ENCODE measurements at regions not wholly inside any gene's neighbourhood (a gene's known extent, or its start where the extent isn't known, plus 50 kb on each side); places are given as distances from the start of the nearest gene placed in this dataset.
"Not testable (repeated sequence)": the region's sequence is repeated elsewhere in the genome, so short reads cannot be mapped to it uniquely, and the experiment has no call there.

DNA sequence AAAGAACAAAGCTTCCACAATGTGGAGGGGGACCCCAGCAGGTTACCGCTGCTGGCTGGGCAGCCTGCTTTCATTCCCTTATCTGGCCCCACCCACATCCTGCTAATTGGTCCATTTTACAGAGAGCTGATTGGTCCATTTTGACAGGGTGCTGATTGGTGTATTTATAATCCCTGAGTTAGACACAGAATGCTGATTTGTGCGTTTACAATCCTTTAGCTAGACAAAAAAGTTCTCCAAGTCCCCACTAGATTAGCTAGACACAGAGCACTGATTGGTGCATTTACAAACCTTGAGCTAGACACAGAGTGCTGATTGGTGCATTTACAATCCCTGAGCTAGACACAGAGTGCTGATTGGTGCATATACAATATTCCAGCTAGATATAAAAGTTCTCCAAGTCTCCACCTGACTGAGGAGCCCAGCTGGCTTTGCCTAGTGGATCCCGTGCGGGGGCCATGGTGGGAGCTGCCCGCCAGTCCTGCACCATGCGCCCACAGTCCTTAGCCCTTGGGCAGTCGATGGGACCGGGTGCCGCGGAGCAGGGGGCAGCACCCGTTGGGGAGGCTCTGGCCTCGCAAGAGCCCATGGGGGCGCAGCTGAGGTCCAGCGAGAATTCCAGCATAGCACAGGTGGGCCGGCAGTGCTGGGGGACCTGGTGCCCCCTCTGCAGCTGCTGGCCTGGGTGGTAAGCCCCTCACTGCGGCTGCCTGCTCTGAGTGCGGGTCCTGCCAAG lies 88.8 kb upstream of the MYLIP start:
- not testable (repeated sequence) for DNase-seq

DNA sequence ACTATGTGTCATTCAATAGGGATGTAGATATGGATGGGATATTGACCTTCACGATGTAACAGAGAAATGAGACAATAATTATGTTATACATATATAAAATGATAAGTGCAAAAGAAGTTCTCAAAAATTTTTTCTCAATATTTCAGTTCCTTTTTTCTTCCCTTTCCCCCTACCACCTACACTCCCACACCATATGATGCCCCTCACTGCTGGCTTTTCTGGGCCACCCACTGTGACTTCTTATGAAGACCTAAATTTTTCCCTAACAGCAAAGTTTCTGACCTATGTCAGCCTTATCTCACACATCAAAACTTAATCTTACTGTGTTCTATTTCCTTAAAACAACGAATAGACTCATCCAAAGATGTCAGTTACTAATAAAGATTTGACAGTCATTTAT lies 89.9 kb upstream of the MYLIP start:
- no peak for DNase-seq

DNA sequence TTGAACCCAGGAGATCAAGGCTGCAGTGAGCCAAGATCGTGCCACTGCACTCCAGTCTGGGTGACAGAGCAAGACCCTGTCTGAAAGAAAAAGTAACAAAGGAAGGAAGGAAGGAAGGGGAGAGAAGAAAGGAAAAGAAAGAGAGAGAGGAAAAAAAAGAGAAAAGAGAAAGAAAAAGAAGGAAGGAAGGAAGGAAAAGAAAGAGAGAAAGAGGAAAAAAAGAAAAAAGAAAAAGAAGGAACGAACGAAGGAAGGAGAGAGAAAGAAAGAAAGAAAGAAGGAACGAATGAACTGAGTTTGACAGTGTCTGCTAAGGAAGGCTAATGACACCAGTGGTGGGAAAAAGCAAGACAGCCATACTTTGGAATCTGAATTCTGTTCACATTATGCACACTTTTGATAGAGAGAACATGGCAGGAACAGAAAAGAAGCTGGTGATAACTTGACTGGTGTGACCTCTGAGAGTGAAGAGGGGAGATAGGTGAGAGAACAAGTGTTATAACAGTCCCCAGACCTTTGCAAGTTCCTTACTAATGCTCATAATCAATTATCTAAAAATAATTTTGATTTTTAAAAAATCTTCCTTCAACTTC lies 93.3 kb upstream of the MYLIP start:
- no peak for DNase-seq

DNA sequence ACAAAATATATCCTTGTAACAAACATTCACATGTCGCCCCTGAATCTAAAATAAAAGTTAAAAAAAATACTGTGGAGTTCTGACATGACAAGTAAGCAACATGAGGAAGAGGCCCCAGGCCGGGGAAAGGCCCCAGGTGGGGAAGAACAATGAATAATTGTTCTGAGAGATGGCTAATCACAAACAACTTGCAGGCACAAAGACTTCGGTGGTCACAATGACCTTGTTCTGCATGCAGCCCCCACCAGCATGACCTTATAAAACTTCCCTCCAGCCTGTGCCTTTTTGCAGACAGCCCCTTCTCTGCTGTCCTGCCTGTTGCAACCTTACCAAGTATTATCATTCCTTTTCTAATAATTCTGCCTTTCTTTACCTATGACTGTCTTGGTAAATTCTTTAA lies 95.7 kb upstream of the MYLIP start:
- no peak for DNase-seq

DNA sequence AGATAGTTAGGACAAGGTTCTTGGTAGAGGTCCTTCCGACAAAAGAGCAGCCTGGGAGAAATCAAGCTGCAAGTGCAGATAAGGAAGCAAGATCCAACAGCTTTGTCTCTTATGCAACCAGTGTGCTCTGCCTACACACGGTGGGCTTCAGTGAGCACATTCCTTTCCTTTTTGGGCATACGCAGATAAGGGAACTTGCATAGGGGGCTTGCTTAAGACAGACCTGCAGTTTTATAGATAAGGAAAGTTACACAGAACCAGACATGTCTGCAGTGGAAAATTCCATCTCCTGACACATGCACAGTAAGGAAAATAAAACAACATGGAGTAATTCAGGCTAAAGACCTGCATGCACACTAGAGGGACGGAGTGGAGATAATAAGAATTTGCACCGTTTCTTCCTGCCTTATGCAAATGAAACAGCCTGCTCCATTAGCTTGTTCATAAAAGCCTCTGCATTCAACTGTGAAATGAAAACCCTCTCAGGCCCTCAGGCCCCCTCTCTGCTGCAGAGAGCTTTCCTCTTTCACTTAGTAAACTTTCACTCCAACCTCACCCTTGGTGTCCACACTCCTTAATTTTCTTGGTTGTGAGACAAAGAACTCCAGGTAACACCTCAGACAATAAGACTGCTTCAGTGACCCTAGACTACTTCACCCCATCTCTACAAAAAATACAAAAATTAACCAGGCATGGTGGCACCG lies 97.5 kb upstream of the MYLIP start:
- no peak for DNase-seq

DNA sequence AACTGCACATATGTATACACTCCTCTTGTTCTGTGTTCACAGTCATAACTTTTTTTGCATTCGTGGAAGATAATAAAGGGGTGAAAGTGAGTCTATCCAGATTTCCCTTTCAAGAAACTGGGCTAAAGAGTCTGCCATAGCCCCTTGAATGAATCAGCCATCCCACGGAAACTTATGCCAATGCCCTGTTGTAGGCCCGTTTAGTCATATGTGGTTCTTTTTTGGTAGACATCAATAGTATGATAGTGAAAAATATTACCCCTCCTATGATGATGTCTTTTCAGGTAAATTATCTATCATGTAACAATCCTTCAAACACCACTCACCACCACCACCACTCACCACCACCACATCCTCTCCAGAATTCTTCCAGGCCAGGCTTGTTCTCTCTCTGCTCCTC lies 99.9 kb upstream of the MYLIP start:
- no peak for DNase-seq

DNA sequence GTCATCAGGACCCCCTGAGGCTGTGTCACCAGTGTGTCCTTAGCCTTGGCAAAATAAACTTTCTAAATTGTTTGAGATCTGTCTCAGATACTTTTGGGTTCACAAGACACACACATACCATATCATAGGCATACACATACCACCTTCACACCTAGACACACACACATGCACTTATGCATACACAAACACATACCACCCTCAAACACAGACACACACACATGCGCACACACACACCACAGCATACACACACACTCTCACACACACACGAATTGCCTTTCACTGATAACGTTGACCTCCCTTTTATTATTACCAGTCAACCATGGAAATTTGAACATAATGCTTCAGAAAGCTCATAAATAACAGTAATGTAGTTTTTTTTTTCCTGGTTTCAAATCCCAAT lies 108.6 kb upstream of the MYLIP start:
- DNase-seq = no peak

DNA sequence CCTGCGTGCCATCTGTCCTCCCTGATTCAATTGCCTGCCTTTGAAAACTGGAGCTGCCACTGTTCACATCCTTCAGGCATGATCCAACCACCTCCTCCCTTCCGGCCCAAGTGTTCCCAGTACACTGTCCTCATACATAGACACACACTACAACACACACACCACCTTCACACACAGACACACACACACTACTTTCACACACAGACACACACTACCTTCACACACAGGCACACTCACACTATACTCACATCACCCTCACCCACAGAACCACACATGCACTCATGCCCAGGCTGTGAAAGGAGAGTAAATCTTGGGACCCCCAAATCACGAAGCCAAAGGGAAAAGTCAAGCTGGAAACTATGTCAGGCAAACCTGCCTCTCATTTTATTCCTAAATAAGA lies 109.4 kb upstream of the MYLIP start:
- DNase-seq = no peak

DNA sequence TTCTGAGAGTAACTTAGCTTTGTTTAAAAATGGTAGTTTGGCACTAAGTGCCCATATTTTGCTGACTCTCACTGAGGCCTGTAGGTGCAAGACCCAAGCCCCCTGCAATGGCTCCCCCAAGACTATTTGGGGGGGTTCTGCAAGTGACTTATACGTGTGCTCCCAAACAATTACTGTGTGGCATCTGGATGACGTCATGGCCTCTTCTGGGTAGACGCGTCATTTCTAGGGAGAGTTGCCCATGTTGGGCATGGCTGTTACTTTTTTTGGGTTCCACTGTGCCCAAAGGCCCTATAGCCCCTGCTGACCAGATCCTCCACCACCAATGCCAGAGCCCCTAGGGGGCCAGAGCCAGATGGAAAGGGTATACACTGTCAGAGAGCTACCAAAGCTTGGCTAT lies 110.3 kb upstream of the MYLIP start:
- no peak for DNase-seq

DNA sequence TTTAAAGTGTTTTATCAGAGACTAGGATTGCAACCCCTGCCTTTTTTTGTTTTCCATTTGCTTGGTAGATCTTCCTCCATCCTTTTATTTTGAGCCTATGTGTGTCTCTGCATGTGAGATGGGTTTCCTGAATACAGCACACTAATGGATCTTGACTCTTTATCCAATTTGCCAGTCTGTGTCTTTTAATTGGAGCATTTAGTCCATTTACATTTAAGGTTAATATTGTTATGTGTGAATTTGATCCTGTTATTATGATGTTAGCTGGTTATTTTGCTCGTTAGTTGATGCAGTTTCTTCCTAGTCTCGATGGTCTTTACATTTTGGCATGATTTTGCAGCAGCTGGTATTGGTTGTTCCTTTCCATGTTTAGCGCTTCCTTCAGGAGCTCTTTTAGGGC lies 114.6 kb upstream of the MYLIP start:
- DNase-seq = not testable (repeated sequence)

DNA sequence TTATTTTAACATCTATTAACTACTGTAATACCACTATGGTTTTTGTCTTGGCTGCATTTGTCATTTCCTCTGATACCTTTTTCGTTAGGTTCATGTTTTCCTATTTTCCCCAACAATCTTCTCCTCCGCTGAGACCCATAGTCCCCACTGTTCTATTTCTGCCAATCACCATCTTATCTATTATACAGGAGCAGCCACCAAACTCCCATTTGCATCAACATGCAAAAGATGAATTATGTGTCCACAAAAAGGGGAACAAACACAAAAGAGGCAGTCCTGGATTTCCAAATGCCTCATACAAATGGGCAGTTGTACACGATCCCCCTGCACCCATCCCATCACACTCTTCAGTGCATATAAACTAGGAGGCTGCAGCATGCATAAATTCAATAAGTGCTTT lies 121.7 kb upstream of the MYLIP start:
- no peak for DNase-seq

DNA sequence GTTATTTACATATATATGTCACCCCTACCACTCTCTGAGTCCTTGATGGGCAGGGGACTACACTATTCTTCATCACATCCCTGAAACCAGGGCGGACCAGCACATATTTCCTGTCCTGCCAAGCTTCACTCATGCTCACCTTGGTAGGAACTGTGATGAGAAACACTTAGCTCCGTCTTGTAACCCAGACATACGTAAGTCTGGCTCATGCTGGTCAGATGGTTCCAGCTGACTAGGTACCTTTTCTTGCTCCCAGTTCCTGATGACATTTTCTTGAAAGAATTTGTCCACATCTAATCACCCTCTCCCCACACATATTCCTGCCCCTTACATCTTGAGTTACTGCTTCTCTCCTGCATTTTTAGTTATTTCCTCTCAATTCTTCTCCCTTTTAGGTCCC lies 122.2 kb upstream of the MYLIP start:
- no peak for DNase-seq

DNA sequence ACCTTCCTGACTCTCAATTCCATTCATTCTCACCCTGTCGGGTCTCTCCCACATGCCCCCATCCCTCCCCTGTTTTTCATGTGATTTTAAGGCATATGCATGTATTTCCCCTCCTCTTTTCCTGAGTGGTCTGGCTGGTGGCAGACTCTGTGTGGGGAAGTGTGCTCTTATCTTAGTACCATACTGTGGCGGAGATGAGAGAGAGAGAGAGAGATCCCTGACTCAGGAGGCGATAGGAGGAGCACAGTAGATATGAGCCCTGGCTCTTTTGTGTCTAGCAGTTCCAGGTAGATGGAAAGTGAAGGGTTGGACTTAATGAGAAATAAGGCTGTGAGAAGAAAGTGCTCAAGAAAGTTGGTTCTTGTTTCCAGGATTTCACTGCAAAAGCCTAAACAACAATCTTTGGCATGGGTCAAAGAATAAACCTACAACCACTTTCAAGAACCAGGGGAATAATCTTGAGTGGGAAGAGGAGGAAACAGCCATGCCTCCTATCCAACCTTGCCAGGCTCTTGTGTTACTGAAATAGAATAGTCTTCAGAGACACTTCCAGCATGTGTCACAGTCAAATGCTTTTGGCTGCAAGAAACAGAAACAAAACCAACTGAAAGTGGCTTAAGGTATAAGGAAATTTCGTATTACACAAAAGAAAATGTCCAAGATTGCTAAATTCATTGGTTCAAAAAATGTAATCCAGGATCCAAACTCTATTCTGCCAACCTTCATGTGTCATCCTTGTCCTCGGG lies 123.8 kb upstream of the MYLIP start:
- no peak for DNase-seq

DNA sequence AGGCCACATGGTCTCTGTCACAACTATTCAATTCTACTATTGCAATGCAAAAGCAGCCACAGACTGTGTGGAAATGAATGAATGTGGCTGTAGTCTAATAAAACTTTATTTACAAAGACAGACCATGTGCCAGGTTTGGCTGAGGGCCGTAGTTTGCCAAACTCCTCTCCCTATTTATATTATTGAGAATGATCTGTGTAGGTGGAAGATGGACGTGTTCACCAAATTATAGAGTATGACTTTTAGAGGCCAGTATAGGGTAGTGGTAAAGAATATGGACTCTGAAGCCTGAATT lies 125.7 kb upstream of the MYLIP start:
- no peak for DNase-seq

DNA sequence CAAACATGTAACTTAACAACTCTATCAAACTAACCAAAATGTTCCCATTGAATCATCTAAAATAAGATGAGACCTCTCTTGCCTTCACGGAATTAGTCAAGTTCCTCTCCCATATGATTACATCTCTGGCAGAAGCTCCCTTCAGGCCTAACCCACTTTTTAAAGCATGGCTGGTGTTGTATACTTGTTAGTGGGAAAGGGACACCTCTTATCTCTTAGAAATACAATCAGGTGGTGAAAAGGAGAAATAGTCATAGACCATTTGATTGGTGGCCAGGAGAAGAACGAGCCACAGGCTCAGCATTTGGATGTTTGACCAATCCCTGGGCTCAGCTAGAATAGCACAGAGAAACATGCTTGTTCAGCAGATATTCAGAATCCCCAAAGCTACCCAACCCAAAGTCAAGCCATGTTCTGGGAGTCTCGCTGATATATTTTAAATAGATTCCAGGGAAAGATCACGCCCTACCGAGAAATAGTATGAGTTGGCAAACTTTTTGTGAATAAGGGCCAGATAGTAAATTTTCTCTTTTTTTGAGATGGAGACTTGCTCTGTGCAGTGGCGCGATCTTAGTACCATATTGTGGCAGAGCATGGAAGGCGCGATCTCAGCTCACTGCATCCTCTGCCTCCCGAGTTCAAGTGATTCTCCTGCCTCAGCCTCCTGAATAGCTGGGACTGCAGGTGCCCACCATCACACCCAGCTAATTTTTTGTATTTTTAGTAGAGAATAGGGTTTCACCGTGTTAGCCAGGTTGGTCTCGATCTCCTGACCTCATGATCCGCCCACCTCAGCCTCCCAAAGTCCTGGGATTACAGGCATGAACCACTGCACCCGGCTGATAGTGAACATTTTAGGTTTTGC lies 126.3 kb upstream of the MYLIP start:
- DNase-seq = no peak

DNA sequence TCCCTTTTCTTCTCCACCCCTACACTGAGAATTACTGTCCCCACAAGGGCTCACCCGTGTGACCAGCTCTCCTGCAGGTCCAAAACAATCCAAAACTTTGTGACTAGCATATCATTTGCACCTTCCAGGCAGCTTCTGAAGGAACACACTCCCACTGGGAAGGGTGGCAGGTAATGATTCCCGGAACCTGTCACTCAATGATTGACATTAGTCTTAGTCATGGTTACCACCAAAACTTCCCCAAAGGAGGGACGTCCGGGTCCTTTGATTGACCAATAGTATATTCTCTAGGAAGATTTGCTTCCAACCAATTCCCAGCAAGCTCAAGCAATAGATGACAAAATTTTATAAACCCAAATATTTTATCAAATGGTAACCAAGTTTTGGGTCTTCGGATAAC lies 127.7 kb upstream of the MYLIP start:
- DNase-seq = no peak

DNA sequence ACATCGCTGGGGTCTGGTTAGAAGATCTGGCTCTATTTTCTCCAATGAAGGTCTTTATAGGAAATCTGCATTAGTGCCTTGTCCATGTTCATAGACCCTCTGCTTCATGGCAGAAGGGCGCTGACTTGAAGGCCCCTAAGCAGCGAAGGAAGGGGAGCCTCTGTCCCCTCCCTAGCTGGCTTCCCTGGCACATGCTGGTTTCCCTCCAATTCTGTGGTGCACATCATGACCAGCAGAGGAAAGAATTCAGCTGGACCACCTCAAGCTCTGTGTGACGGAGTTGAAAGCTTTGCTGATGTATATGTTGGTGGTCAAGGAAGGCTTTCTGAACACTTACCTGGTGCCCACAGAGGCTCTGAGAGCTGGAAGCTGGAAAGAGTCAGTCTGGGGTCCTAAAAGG lies 129.7 kb upstream of the MYLIP start:
- DNase-seq = no peak

DNA sequence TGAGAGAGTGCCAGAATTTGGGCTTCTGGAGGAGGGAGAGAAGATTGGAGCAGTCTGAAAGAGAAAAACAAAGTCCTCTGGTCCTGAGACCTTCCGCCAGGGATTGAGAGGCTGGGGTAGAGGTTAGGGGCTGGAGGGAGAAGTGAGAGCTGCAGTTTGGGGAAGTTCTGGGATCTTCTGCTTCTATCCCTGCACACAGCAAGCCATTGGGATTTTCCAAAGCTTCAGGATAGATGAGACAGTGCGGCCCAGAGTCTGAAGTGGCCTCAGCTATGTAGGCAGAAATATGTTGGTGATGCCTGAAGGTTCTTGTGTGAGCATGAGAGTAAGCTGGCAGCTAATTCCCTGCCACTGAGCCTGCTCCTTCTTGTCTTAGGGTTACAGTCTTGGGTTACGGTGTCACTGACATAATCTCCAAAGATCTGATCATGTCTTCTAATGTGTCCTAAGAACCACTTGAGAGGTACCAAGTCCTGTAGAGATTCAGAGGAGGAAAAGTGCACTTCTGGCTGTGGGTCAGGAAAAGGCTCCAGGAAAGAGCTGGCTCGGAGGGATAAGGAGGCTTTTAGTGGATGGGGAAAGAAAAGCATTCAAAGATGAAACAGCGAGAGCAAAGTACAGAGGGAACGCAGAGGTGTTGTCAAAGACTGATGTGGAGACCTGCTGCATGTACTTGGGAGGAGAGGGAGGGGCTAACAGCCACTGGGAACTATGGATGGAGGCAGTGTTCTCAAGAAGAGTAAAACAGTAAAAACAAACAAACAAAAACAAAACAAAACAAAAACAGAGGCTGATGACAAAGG lies 131.1 kb upstream of the MYLIP start:
- no peak for DNase-seq

DNA sequence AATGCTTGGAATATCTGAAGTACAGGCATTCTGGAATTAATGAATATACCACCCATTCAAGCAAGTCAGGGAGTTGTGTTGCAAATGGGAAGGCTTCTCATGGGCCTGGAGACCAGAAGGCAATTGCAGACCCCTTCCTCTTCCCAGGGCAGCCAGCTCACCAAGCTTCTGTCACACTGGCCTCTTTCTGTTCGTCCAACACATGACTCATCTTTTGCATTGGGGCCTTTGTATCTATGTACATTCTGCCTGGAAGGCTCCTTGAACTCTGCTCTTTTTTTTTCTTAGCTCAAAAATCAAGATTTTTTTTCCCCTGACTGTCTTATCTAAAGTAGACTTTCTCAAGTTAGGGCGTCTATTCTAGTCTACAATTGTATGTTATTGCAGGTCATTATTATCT lies 132.9 kb upstream of the MYLIP start:
- DNase-seq = peak; percentile 20

DNA sequence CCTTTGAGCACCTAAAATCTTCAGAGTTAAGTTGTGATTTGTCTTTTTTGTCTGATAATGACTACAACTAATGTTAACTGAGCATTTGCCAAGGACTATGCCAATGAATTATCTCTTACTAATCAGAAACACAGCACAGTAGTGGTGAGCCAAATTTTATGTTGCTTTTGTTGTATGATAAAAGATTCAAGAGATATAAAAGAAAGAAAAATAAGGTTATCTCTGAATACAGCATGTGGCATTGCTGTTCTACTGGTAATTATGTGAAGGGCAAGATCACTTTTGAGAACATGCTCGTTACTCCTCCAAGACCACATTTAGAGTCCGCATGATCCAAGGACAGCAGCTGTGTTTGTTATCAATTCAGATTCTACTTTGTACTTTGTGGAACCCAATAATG lies 133.4 kb upstream of the MYLIP start:
- DNase-seq = no peak

DNA sequence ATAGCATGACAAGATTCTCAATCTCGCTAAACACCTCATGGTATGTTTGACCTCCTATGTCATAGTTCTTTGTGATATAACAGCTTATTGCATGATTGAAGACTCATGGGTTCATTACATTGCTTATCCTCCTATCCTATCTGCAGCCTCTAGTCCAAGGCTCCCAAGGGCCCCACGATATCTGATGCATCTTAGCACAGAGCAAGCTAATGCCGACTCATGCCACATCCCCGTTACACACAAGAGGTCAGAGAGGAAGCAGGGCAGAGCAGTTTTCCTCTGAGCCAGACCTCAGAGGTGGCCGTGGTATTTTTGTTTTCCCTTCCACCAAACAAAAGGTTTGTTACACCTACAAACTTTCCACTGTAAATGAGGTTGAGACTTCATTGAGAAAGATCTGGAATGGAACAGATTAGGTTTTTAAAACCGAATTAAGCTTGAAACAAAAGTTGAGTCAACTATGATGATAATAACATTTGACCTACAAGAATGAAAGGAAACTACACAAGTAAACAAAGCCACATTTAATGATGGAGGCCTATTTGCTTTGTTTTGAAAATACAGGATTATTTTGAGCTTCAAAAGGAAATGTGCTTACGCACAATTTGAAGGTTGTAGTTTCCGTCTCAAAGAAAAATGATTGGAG lies 133.9 kb upstream of the MYLIP start:
- DNase-seq = no peak

Measured in fibroblast of skin of right biceps (primary cell).